ENCODE measurements at regions not wholly inside any gene's neighbourhood (a gene's known extent, or its start where the extent isn't known, plus 50 kb on each side); places are given as distances from the start of the nearest gene placed in this dataset.
"Not testable (repeated sequence)": the region's sequence is repeated elsewhere in the genome, so short reads cannot be mapped to it uniquely, and the experiment has no call there.

- no peak for DNase-seq
These were observed 197.4 kb upstream of the SLC38A2 start for GRCh38 chr12:46569826-46570439.

GRCh38 chr12:46567667-46568066, 195.1 kb upstream of the SLC38A2 start:
- DNase-seq: no peak

GRCh38 chr12:46562625-46563225, 190.2 kb upstream of the SLC38A2 start:
- DNase-seq: no peak

GRCh38 chr12:46561769-46562624, 189.4 kb upstream of the SLC38A2 start:
- DNase-seq: not testable (repeated sequence)

- no peak for DNase-seq
These were observed 188.3 kb upstream of the SLC38A2 start for GRCh38 chr12:46560874-46561273.

GRCh38 chr12:46560089-46560488, 187.5 kb upstream of the SLC38A2 start:
- no peak for DNase-seq

- DNase-seq: no peak
These were observed 186.7 kb upstream of the SLC38A2 start for GRCh38 chr12:46559311-46559710.

GRCh38 chr12:46558677-46559076, 186.1 kb upstream of the SLC38A2 start:
- DNase-seq: no peak

GRCh38 chr12:46557539-46558373, 185.2 kb upstream of the SLC38A2 start:
- no peak for DNase-seq

- no peak for DNase-seq
These were observed 184.4 kb upstream of the SLC38A2 start for GRCh38 chr12:46556819-46557524.

- DNase-seq: no peak
These were observed 183.6 kb upstream of the SLC38A2 start for GRCh38 chr12:46556105-46556559.

- DNase-seq: no peak
These were observed 182.9 kb upstream of the SLC38A2 start for GRCh38 chr12:46555406-46555852.

- DNase-seq: no peak
These were observed 181.9 kb upstream of the SLC38A2 start for GRCh38 chr12:46554460-46554859.

- DNase-seq: no peak
These were observed 181.3 kb upstream of the SLC38A2 start for GRCh38 chr12:46553911-46554310.

- DNase-seq: no peak
These were observed 180.7 kb upstream of the SLC38A2 start for GRCh38 chr12:46553266-46553665.

- no peak for DNase-seq
These were observed 177.8 kb upstream of the SLC38A2 start for GRCh38 chr12:46550266-46550879.

- no peak for DNase-seq
These were observed 177.1 kb upstream of the SLC38A2 start for GRCh38 chr12:46549527-46550265.

- DNase-seq: no peak
These were observed 176.1 kb upstream of the SLC38A2 start for GRCh38 chr12:46548605-46549071.

GRCh38 chr12:46547421-46548354, 175.1 kb upstream of the SLC38A2 start:
- no peak for DNase-seq
